ENCODE measurements at regions not wholly inside any gene's neighbourhood (a gene's known extent, or its start where the extent isn't known, plus 50 kb on each side); places are given as distances from the start of the nearest gene placed in this dataset.

DNA sequence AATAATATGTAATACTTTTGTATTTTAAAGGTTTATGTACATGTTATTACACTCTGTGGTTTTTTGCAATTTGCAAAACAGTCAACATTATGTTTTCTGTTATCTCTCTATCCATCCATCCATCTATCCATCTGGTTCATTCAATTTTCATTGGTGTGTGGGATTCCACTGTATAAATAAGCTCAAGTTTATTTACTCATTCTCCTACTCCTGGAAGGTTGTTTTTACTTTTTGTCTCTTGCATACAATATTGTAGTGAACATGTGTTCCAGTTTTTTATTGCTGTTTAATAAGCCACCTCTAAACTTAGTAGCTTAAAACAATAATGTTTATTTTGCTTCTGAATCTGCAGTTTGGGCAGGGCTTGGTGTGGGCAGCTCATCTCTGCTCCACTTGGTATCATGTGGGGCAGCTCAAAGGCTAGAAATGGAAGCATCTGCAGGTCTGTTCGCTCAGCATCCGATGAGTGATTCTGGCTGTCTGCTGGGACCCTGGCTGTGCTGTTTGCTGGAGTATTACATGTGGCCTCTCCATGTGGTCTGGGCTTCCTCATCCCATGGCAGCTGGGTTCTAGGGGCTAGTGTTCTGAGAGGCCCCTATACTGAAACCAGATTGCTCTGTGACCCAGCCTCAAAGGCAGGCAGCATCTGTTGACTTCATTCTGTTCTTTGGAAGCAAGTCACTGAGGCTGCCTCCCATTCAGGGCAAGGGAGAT, 98.8 kb downstream of the SLC25A47 start:
- no peak overlapping the region for H3K27ac ChIP-seq
- intact Hi-C loops (cut with DNase I; ENCODE audit: low total_unique reads) = no loop called here
- no peaks in the 10 kb centered on the region for H3K9me3 ChIP-seq
- no peak for TF ChIP-seq CTCF (IDR thresholded peaks at IDR 0.05)
- no peak for TF ChIP-seq POLR2A (IDR thresholded peaks at IDR 0.05)
- H3K27me3 ChIP-seq = no peaks in the 10 kb centered on the region
- no peak overlapping the region for H3K4me3 ChIP-seq
- DNase-seq = no peak
- no peaks in the 10 kb centered on the region for H3K4me1 ChIP-seq
- H3K36me3 ChIP-seq = no peaks in the 10 kb centered on the region

- no peak for DNase-seq
- H3K4me3 ChIP-seq = no peak overlapping the region
- no peaks in the 10 kb centered on the region for H3K4me1 ChIP-seq
- no peaks in the 10 kb centered on the region for H3K9me3 ChIP-seq
- H3K27ac ChIP-seq = no peak overlapping the region
- no peaks in the 10 kb centered on the region for H3K27me3 ChIP-seq
- TF ChIP-seq POLR2A (IDR thresholded peaks at IDR 0.05) (no peak), CTCF (IDR thresholded peaks at IDR 0.05) (no peak)
- intact Hi-C loops (cut with DNase I; ENCODE audit: low total_unique reads) = no loop called here
- H3K36me3 ChIP-seq = no peaks in the 10 kb centered on the region
Observed at GRCh38 chr14:100422556-100423316, 99.6 kb downstream of the SLC25A47 start.

DNA sequence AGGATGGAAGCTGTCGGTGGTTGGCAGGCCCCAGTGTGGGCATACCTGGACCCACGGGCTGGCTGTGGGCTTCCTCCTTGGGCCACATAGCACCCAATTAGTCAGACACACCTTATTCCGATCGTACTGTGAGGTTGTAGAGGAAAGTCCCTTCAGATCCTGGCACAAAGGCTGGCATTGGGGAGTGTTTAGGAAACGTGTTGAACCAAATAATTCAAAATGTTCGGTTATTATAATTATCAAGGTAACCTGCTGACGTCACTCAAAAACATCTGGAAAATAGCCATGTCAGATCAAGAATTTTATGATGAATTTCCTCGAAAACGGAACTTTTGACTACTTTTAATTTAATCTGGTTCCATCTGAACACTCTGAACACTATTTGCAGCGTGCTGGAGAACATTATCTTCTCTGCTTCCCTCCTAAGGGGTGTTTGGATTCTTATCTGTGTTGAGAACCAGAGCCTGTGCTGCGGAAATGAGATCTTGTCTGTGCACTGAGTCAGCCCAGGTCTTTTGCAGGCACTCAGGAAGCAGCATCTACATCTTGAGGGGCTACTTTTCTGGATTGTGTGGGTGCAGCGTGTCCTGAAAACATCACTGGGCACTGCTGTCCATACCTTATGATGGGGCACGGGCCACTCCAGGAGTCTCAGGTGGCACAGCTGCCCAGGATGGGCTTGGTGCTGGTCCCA, 100.3 kb downstream of the SLC25A47 start:
- H3K27me3 ChIP-seq = no peaks in the 10 kb centered on the region
- no peaks in the 10 kb centered on the region for H3K4me1 ChIP-seq
- H3K27ac ChIP-seq = no peak overlapping the region

DNA sequence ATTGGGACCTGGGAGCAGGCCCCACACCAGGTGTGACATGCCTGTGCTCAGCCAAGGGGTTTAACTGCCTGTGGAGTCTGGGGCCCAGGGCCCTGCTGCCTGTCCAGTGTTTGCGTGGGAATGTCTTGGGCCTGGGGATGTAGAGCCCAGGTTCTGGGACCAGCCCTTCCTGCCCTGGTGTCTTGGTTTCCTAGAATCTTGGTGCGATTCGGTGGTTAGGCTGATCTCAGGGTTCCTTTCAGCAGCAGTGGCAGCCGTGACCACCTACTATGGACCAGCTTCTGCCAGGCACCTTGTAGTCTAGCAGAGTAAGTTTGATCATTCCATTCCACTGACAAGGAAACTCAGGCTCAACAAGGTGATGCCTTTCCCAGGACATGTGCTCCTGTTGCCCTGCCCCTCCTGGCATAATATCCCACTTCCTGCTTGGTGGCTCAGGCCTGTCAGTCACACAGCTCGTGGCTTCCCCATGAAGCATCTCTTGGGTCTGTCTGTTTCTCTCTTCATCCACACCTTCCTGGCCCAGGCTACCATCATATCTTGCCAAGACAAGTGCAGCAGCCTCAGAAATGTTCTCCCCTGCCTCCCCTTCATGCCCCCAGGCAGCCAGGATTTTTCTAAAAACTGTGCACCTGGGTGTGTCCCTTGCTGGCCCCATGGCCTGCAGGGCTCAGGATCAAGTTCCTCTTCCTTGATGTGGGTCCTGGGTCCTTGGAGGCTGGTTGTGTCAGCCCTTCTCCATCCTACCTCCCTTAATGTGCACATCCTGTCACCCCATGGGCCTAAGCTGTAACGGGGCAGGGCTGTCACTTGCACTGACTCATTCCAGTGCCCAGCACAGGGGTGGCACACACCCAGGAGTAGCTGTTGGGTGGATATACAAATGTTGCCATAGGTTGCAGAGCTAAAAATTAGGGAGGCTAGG, 101.6 kb downstream of the SLC25A47 start:
- H3K36me3 ChIP-seq = no peaks in the 10 kb centered on the region
- intact Hi-C loops (cut with DNase I; ENCODE audit: low total_unique reads) = no loop called here
- no peaks in the 10 kb centered on the region for H3K9me3 ChIP-seq
- TF ChIP-seq POLR2A (IDR thresholded peaks at IDR 0.05) (no peak), CTCF (IDR thresholded peaks at IDR 0.05) (no peak)
- DNase-seq = no peak
- no peaks in the 10 kb centered on the region for H3K27me3 ChIP-seq
- H3K27ac ChIP-seq = no peak overlapping the region
- H3K4me1 ChIP-seq = no peaks in the 10 kb centered on the region
- no peak overlapping the region for H3K4me3 ChIP-seq

More for the DNA sequence above, 100.3 kb downstream of the SLC25A47 start:
- no peaks in the 10 kb centered on the region for H3K36me3 ChIP-seq
- no peak for TF ChIP-seq CTCF (IDR thresholded peaks at IDR 0.05)
- TF ChIP-seq POLR2A (IDR thresholded peaks at IDR 0.05) = no peak
- no peak overlapping the region for H3K4me3 ChIP-seq
- DNase-seq = no peak
- intact Hi-C loops (cut with DNase I; ENCODE audit: low total_unique reads) = no loop called here
- H3K9me3 ChIP-seq = no peaks in the 10 kb centered on the region

Data from uterus (tissue), 3 donors.